Aorta (tissue), 5 donors: ENCODE measurements at regions not wholly inside any gene's neighbourhood (a gene's known extent, or its start where the extent isn't known, plus 50 kb on each side); places are given as distances from the start of the nearest gene placed in this dataset.
"Not testable (repeated sequence)": the region's sequence is repeated elsewhere in the genome, so short reads cannot be mapped to it uniquely, and the experiment has no call there.

Source experiments
- ATAC-seq: fragments of 200-7000 bp; cut with Tn5 transposase; one replicate; pipeline ENCODE4 v1.9.1; 2022; ENCODE audit warnings: moderate library complexity; ENCODE audit not compliant: low FRiP score
- DNase-seq, 2 donors: peaks; one replicate each; pipeline ENCODE4 v3.0.0-alpha.2; 2020
- H3K27ac ChIP-seq, 2 donors: one replicate each; pipeline ENCODE4 v1.5.1; 2013; ENCODE audit warnings: low read length in 2 of 2, mild to moderate bottlenecking in 2 of 2, moderate library complexity in 2 of 2, control low read depth in 1 of 2, inconsistent platforms in 1 of 2, low read depth in 1 of 2
- H3K27me3 ChIP-seq, 2 donors: one replicate each; pipeline ENCODE4 v1.6.1; 2013; ENCODE audit warnings: control low read depth in 1 of 2, low read length in 1 of 2, mild to moderate bottlenecking in 1 of 2, moderate library complexity in 1 of 2; ENCODE audit not compliant: insufficient read depth in 2 of 2, control insufficient read depth in 1 of 2
- H3K36me3 ChIP-seq, 2 donors: one replicate each; pipeline ENCODE4 v1.6.1; 2013; ENCODE audit warnings: control low read depth in 1 of 2, low read length in 1 of 2, mild to moderate bottlenecking in 1 of 2; ENCODE audit not compliant: insufficient read depth in 2 of 2, control insufficient read depth in 1 of 2
- H3K4me1 ChIP-seq, 2 donors: one replicate each; pipeline ENCODE4 v1.6.1; 2013; ENCODE audit warnings: low read length in 2 of 2, control low read depth in 1 of 2, mild to moderate bottlenecking in 1 of 2, moderate library complexity in 1 of 2; ENCODE audit not compliant: insufficient read depth in 2 of 2, control insufficient read depth in 1 of 2
- H3K4me3 ChIP-seq, 2 donors: one replicate each; pipeline ENCODE4 v1.5.1; 2013; ENCODE audit warnings: low read length in 2 of 2, control low read depth in 1 of 2, mild to moderate bottlenecking in 1 of 2
- H3K9me3 ChIP-seq: one replicate; pipeline ENCODE4 v1.6.1; 2013; ENCODE audit warnings: mild to moderate bottlenecking, low read length; ENCODE audit not compliant: control insufficient read depth
- WGBS, 2 donors: extraction: QIAGEN DNeasy Blood & Tissue Kit; methylation state at CpG; one replicate each; pipeline ENCODE4 v1.1.7; 2013; 5-methylcytosine and 5-hydroxymethylcytosine counted together
- intact Hi-C, 2 donors: fragments of 100-400 bp; cut with DNase I; formaldehyde crosslinking; loops; one replicate each; pipeline versions ENCODE4 v1.14.2 to v1.15.0; 2022
- donor health status: healthy with polysubstance abuse.
- donor health status: Bipolar disorder and iron deficiency.
- donor health status: DM: no; HTN: no; CAD: no.
- donor health status: DM: no; HTN: no; CAD: no.
- donor health status: DM: yes; HTN: yes; CAD: no.

DNA sequence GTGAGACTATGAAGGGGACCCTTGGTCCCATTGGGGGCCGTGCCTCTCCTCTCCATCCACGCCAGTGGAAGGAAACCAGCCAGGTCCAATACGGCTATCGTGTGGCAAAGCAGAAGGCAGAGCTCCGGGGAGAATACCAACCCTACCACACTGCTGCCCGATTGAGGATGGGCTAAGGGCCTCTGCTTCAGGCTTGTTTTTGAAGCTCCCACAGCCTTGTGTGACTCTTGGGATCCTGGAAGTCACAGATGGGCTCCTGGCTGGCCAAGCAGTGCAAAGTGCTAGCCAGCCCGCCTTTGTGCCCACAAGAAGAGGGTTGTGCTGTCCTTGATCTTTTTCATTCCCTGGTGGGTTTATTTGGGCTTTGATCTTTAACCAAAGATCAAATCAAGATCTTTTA, 70.6 kb upstream of the ID2 start:
- WGBS, 2 donors, result 90 to 97% methylated on average over 7 of the region's 7 CpGs
- Histone ChIP-seq H3K36me3 (no peaks in the 10 kb centered on the region), H3K27me3 (no peaks in the 10 kb centered on the region), H3K4me3 (no peak overlapping the region), H3K9me3 (no peaks in the 10 kb centered on the region), H3K27ac (no peak overlapping the region), H3K4me1 (no peaks in the 10 kb centered on the region)
- no peak for DNase-seq
- intact Hi-C loops, result no loop called here
- no peak for ATAC-seq

DNA sequence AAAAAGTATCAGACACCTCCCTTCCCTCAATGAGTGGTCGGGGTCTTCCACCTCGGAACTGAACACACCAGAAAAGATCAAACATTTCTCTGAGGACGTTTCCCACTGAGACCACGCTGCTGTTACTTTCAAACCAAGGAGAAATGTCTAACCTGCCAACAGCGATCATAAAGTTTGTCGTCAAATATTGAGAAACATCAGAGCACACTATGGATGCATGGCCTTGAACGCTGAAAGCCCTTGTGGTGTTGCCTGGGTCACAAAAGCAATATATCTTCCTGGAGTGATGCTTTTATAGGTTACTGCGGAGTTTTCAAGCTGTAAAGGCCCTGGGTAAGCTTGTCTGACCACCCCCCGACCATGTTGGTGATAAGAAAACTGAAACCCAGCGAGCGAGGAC, 70.2 kb upstream of the ID2 start:
- ATAC-seq (no peak), DNase-seq (no peak)
- Histone ChIP-seq H3K27ac (no peak overlapping the region), H3K4me1 (no peaks in the 10 kb centered on the region), H3K36me3 (no peaks in the 10 kb centered on the region), H3K9me3 (no peaks in the 10 kb centered on the region), H3K27me3 (no peaks in the 10 kb centered on the region), H3K4me3 (no peak overlapping the region)
- 93 to 95% methylated on average over 11 of the region's 11 CpGs for WGBS, 2 donors
- intact Hi-C loops, result no loop called here

DNA sequence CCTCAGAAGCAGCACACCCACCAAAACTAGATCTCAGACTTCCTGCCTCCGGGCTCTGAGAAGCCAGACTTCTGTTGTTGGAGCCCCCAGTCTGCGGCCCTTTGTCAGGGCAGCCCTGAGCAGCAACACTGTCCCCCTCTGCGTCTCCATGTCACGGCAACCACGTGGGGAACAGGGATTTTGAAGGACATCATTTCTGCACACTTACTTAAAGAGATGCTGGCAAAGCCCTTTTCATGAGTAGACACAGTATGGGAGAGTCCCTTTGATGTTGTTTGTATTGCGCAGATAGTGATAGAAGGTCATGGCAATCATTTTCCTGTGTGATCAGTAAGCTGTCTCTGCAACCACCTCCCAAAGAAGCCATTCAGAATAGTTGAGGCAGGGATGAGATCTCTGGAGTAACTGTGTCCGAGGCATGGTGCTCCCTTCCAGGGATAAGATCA, 69.1 kb upstream of the ID2 start:
- H3K4me3 ChIP-seq, result no peak overlapping the region
- ATAC-seq (no peak), DNase-seq (no peak)
- no peaks in the 10 kb centered on the region for H3K36me3 ChIP-seq
- no peaks in the 10 kb centered on the region for H3K4me1 ChIP-seq
- no peak overlapping the region for H3K27ac ChIP-seq
- intact Hi-C loops, result no loop called here
- 91% methylated on average over 7 of the region's 7 CpGs for WGBS, 2 donors
- no peaks in the 10 kb centered on the region for H3K27me3 ChIP-seq
- H3K9me3 ChIP-seq, result no peaks in the 10 kb centered on the region

DNA sequence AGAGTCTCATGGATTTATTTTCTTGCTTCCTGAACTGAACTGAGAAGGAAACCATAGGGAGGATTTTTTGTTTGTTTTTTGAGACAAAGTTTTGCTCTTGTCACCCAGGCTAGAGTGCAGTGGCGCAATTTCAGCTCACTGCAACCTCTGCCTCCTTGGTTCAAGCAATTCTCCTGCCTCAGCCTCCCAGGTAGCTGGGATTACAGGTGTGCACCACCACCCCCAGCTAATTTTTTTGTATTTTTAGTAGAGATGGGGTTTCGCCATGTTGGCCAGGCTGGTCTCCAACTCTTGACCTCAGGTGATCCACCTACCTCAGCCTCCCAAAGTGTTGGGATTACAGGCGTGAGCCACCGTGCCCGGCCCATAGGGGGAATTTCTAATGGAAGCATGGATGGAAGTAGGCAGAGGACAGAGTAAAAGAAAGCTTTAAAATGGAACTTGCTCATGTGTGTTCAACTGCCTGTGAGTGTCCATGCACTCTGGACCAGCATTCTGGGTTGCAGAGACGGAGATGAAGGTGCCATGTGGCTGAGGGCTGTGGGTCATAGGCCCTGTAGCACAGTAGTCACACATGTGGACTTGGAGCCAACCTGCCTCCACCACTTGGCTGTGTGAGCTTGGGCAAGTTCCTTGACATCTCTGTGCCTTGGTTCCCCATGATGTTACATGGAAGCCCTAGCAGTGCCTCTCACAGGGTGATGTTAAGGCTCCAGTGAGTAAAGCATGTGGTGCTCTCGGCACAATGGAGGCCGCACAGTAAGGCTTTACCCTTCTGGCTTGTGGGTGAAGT, 68.5 kb upstream of the ID2 start:
- H3K36me3 ChIP-seq, H3K27ac ChIP-seq, H3K4me3 ChIP-seq, ATAC-seq, intact Hi-C loops, H3K9me3 ChIP-seq, H3K4me1 ChIP-seq, H3K27me3 ChIP-seq, DNase-seq: not testable (repeated sequence)
- WGBS, 2 donors, result 97 to 99% methylated on average over 8 of the region's 8 CpGs

DNA sequence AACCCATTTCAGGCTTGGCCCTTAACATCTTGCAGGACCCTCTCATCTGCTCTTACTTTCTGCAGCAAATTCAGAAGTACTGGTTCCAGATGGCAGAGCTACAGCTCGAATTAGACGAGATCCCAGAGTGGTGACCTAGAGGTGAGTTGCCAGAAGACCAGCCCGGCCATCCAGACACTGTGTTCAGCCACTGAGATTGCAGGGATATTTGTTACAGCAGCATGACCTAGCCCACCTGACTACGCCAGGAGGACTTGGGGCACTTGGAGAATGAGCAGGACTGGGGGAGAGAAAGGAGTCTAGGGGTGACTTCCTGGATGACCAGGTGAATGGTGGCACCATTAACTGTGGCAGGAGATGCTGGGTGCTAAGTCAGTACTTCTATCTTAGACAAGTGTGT, 67.2 kb upstream of the ID2 start:
- no peak overlapping the region for H3K27ac ChIP-seq
- DNase-seq (no peak), ATAC-seq (no peak)
- H3K4me1 ChIP-seq, result no peaks in the 10 kb centered on the region
- intact Hi-C loops, result no loop called here
- no peaks in the 10 kb centered on the region for H3K27me3 ChIP-seq
- no peaks in the 10 kb centered on the region for H3K9me3 ChIP-seq
- WGBS, 2 donors, result 86 to 97% methylated on average over 4 of the region's 4 CpGs
- H3K36me3 ChIP-seq, result no peaks in the 10 kb centered on the region
- no peak overlapping the region for H3K4me3 ChIP-seq

DNA sequence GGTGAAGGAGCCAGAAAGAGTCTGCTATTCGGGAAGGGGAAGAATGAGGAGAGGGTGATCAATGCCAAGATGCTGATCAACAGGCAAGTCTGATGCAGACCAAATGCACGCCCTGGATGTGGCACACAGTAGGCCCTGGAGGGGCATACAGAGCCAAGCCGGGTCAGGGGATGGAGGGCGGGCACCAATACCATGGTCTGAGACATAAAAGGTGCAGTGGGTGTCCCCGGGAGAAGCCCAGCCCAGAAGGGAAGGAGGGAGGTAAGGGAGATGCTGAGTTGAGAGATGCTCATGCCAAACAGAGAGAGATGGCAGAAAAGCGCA, 66.6 kb upstream of the ID2 start:
- Histone ChIP-seq H3K27me3 (no peaks in the 10 kb centered on the region), H3K4me3 (no peak overlapping the region), H3K27ac (no peak overlapping the region), H3K9me3 (no peaks in the 10 kb centered on the region), H3K36me3 (no peaks in the 10 kb centered on the region), H3K4me1 (no peaks in the 10 kb centered on the region)
- ATAC-seq, result no peak
- intact Hi-C loops, result no loop called here
- no peak for DNase-seq
- WGBS, 2 donors, result 95 to 97% methylated on average over 6 of the region's 6 CpGs

DNA sequence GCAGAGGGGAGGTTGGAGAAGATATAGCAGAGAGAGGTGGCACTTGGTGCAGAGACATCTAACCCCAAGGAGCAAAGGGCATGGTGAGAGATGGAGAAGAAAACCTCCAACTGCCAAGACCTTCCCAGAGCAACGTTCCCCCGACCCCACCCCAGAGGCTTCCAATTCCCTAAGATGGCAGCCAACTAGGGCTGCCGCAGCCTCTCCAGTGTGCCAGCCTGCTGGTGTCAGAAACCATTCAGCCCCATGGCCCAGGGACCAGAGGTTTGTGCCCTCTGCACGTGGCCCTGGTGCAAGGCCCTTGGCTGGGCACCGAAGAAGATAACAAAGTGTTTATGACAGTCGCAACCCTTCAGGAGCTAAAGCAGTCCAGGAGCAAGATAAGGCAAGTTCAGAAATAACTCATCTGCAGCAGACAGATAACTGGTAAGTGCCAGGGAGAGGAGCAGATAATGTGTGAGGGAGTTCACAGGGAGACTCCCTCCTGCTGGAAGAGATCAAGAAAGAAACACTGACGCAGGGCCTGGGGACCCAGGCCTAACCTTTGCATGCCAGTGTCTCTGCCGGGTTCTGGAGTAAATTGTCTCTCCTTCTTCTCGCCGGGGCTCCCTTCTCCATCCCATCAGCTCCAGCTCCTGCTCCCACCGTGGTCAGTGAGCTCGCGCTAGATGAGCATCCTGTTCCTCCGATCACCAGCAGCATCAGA, 66.1 kb upstream of the ID2 start:
- intact Hi-C loops, result no loop called here
- Histone ChIP-seq H3K4me1 (no peaks in the 10 kb centered on the region), H3K36me3 (no peaks in the 10 kb centered on the region), H3K4me3 (no peak overlapping the region), H3K27ac (no peak overlapping the region), H3K27me3 (no peaks in the 10 kb centered on the region), H3K9me3 (no peaks in the 10 kb centered on the region)
- WGBS, 2 donors, result 94 to 95% methylated on average over 14 of the region's 14 CpGs
- DNase-seq (peak in 1 of 2 donors; percentile 29), ATAC-seq (no peak)

DNA sequence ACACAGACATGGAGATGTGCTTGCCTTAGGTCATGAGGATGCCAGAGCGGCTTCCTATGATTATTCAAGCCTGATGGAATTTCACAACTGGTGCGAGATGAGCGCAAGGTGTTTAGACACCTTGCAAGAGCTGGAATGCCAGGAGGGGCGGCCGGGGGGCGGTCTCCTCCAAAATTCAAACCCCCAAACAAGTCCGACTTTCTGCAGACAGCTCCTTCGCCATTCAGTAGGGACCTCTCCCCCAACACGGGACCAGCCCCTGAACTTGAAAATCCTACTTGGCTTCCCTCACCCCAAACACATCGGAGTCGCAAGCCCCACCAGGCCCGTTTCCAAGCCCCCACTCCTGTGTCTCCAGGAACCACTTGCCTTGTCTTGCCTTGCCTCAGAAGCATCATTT, 64.8 kb upstream of the ID2 start:
- WGBS, 2 donors, result 92 to 97% methylated on average over 12 of the region's 12 CpGs
- DNase-seq (no peak), ATAC-seq (no peak)
- intact Hi-C loops, result no loop called here
- H3K4me1 ChIP-seq, result no peaks in the 10 kb centered on the region
- H3K27ac ChIP-seq, result no peak overlapping the region
- no peaks in the 10 kb centered on the region for H3K27me3 ChIP-seq
- no peaks in the 10 kb centered on the region for H3K36me3 ChIP-seq
- no peak overlapping the region for H3K4me3 ChIP-seq
- no peaks in the 10 kb centered on the region for H3K9me3 ChIP-seq

DNA sequence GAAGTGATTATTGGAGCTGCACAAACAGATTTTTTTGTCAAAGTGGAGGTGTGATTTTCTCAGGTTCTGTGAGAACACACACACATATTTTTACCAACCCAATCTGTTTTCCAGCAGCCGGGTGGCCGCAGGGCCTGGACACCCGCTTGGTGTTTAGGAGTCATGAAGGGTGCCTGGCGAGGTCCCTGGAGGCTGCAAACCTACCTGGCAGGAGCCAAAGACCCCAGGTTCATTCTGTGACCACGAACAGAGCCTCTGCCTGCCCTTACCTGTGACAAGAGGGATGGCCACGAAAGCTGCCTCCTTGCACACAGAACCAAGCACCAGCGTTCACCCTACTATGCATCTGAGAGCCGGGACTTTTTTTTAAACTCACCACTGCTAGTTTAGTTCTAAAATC, 64.3 kb upstream of the ID2 start:
- no peak overlapping the region for H3K4me3 ChIP-seq
- intact Hi-C loops, result no loop called here
- no peaks in the 10 kb centered on the region for H3K9me3 ChIP-seq
- no peaks in the 10 kb centered on the region for H3K4me1 ChIP-seq
- H3K36me3 ChIP-seq, result no peaks in the 10 kb centered on the region
- 92 to 95% methylated on average over 8 of the region's 8 CpGs for WGBS, 2 donors
- H3K27ac ChIP-seq, result no peak overlapping the region
- DNase-seq (no peak), ATAC-seq (no peak)
- no peaks in the 10 kb centered on the region for H3K27me3 ChIP-seq
